Skin epidermis (tissue), 12 donors: ENCODE measurements at regions not wholly inside any gene's neighbourhood (a gene's known extent, or its start where the extent isn't known, plus 50 kb on each side); places are given as distances from the start of the nearest gene placed in this dataset.
"Not testable (repeated sequence)": the region's sequence is repeated elsewhere in the genome, so short reads cannot be mapped to it uniquely, and the experiment has no call there.

ENCODE experiments used
- H3K27ac ChIP-seq, 21 experiments: fragments of 200-600 bp; sonication (generic) in 11 of 21; one replicate each; pipeline ENCODE4 v1.5.0; 2020; ENCODE audit warnings: mild to moderate bottlenecking in 3 of 21, inconsistent platforms in 2 of 21, moderate library complexity in 2 of 21
- H3K4me3 ChIP-seq, 7 experiments: fragments of 200-600 bp; sonication (generic) in 2 of 7; one replicate each; pipeline ENCODE4 v1.5.0; 2020; ENCODE audit warnings: inconsistent platforms in 2 of 7, mild to moderate bottlenecking in 2 of 7, moderate library complexity in 1 of 7

GRCh38 chr13:80196756-80197155 is 144.2 kb downstream of the SPRY2 start:
- no peak overlapping the region for H3K4me3 ChIP-seq
- H3K27ac ChIP-seq = no peak overlapping the region

GRCh38 chr13:80195649-80196048 is 145.3 kb downstream of the SPRY2 start:
- H3K4me3 ChIP-seq = no peak overlapping the region
- H3K27ac ChIP-seq = no peak overlapping the region

- H3K27ac ChIP-seq = no peak overlapping the region
- no peak overlapping the region for H3K4me3 ChIP-seq
Observed at GRCh38 chr13:80189889-80190597, 150.9 kb downstream of the SPRY2 start.

- Histone ChIP-seq H3K27ac (no peak overlapping the region), H3K4me3 (no peak overlapping the region)
Observed at GRCh38 chr13:80180740-80181355, 160.1 kb downstream of the SPRY2 start.

GRCh38 chr13:80177327-80177726 is 163.6 kb downstream of the SPRY2 start:
- no peak overlapping the region for H3K27ac ChIP-seq

GRCh38 chr13:80173224-80173623 is 167.7 kb downstream of the SPRY2 start:
- H3K4me3 ChIP-seq = no peak overlapping the region
- H3K27ac ChIP-seq = no peak overlapping the region

More at GRCh38 chr13:80177327-80177726, 163.6 kb downstream of the SPRY2 start:
- H3K4me3 ChIP-seq = no peak overlapping the region

- Histone ChIP-seq H3K4me3 (no peak overlapping the region), H3K27ac (no peak overlapping the region)
Observed at GRCh38 chr13:80171096-80171495, 169.8 kb downstream of the SPRY2 start.

GRCh38 chr13:80168089-80168850 is 172.7 kb downstream of the SPRY2 start:
- no peak overlapping the region for H3K4me3 ChIP-seq
- H3K27ac ChIP-seq = no peak overlapping the region

- H3K4me3 ChIP-seq = no peak overlapping the region
- no peak overlapping the region for H3K27ac ChIP-seq
Observed at GRCh38 chr13:80166352-80166751, 174.6 kb downstream of the SPRY2 start.

- H3K27ac ChIP-seq = no peak overlapping the region
- no peak overlapping the region for H3K4me3 ChIP-seq
Observed at GRCh38 chr13:80164462-80164861, 176.5 kb downstream of the SPRY2 start.

- no peak overlapping the region for H3K4me3 ChIP-seq
- H3K27ac ChIP-seq = no peak overlapping the region
Observed at GRCh38 chr13:80161896-80162295, 179.0 kb downstream of the SPRY2 start.

GRCh38 chr13:80161219-80161618 is 179.7 kb downstream of the SPRY2 start:
- no peak overlapping the region for H3K4me3 ChIP-seq
- no peak overlapping the region for H3K27ac ChIP-seq

- Histone ChIP-seq H3K4me3 (no peak overlapping the region), H3K27ac (no peak overlapping the region)
Observed at GRCh38 chr13:80160110-80160509, 180.8 kb downstream of the SPRY2 start.

GRCh38 chr13:80157261-80157932 is 183.5 kb downstream of the SPRY2 start:
- H3K4me3 ChIP-seq = no peak overlapping the region
- H3K27ac ChIP-seq = no peak overlapping the region

- H3K27ac ChIP-seq, H3K4me3 ChIP-seq: not testable (repeated sequence)
Observed at GRCh38 chr13:80152142-80152541, 188.8 kb downstream of the SPRY2 start.

- Histone ChIP-seq H3K4me3 (no peak overlapping the region), H3K27ac (no peak overlapping the region)
Observed at GRCh38 chr13:80151016-80151415, 189.9 kb downstream of the SPRY2 start.

GRCh38 chr13:80149736-80150135 is 191.2 kb downstream of the SPRY2 start:
- H3K4me3 ChIP-seq = no peak overlapping the region
- no peak overlapping the region for H3K27ac ChIP-seq

- no peak overlapping the region for H3K27ac ChIP-seq
- no peak overlapping the region for H3K4me3 ChIP-seq
Observed at GRCh38 chr13:80145171-80145690, 195.7 kb downstream of the SPRY2 start.

- no peak overlapping the region for H3K4me3 ChIP-seq
- no peak overlapping the region for H3K27ac ChIP-seq
Observed at GRCh38 chr13:80144493-80144892, 196.4 kb downstream of the SPRY2 start.
